ENCODE measurements at regions not wholly inside any gene's neighbourhood (a gene's known extent, or its start where the extent isn't known, plus 50 kb on each side); places are given as distances from the start of the nearest gene placed in this dataset.
A peak's percentile ranks its signal among the peaks of the same experiment; 100 is the strongest.

GRCh38 chr5:68554571-68555279, 339.2 kb downstream of the PIK3R1 start (continued):
- TF ChIP-seq REST (IDR thresholded peaks at IDR 0.05; ENCODE audit: borderline replicate concordance): peak; percentile 97
- TF ChIP-seq REST (CRISPR knock-in tag; IDR thresholded peaks at IDR 0.05; ENCODE audit: low read depth): peak; percentile 87
- no peak for TF ChIP-seq FUS (optimal IDR thresholded peaks at IDR 0.05; ENCODE audit: low read depth, low read length)
- TF ChIP-seq POLR3G (IDR thresholded peaks at IDR 0.05; ENCODE audit: extremely low read depth, insufficient read length, insufficient replicate concordance): no peak
- TF ChIP-seq ZFX (CRISPR knock-in tag; IDR thresholded peaks at IDR 0.05): no peak
- no peak for TF ChIP-seq RBM17 (IDR thresholded peaks at IDR 0.05; ENCODE audit: borderline replicate concordance, low read depth, low read length)
- no peak for TF ChIP-seq MGA (IDR thresholded peaks at IDR 0.05)

Measured in K562 (cell line).